ENCODE measurements at regions not wholly inside any gene's neighbourhood (a gene's known extent, or its start where the extent isn't known, plus 50 kb on each side); places are given as distances from the start of the nearest gene placed in this dataset.

GRCh38 chr2:118658596-118659198 is 188.8 kb downstream of the EN1 start:
- TF ChIP-seq, protein P1, sequence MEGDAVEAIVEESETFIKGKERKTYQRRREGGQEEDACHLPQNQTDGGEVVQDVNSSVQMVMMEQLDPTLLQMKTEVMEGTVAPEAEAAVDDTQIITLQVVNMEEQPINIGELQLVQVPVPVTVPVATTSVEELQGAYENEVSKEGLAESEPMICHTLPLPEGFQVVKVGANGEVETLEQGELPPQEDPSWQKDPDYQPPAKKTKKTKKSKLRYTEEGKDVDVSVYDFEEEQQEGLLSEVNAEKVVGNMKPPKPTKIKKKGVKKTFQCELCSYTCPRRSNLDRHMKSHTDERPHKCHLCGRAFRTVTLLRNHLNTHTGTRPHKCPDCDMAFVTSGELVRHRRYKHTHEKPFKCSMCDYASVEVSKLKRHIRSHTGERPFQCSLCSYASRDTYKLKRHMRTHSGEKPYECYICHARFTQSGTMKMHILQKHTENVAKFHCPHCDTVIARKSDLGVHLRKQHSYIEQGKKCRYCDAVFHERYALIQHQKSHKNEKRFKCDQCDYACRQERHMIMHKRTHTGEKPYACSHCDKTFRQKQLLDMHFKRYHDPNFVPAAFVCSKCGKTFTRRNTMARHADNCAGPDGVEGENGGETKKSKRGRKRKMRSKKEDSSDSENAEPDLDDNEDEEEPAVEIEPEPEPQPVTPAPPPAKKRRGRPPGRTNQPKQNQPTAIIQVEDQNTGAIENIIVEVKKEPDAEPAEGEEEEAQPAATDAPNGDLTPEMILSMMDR (conservative IDR thresholded peaks at IDR 0.05; ENCODE audit: low read length), result no peak
- TF ChIP-seq EZH2phosphoT487 (IDR thresholded peaks at IDR 0.05; ENCODE audit: borderline replicate concordance), result no peak
